ENCODE measurements at regions not wholly inside any gene's neighbourhood (a gene's known extent, or its start where the extent isn't known, plus 50 kb on each side); places are given as distances from the start of the nearest gene placed in this dataset.

- Mint-ChIP-seq H3K27ac (ENCODE audit: unreplicated experiment) (no peak overlapping the region), H3K4me3 (ENCODE audit: unreplicated experiment) (no peak overlapping the region), H3K9me3 (ENCODE audit: unreplicated experiment) (peaks cover 27% of the 10 kb centered on the region), H3K27me3 (ENCODE audit: unreplicated experiment) (no peaks in the 10 kb centered on the region), H3K4me1 (ENCODE audit: unreplicated experiment) (no peaks in the 10 kb centered on the region), H3K36me3 (ENCODE audit: unreplicated experiment) (no peaks in the 10 kb centered on the region)
- no peak for TF ChIP-seq CTCF (IDR thresholded peaks at IDR 0.05)
- no peak for DNase-seq (ENCODE audit: extremely low spot score, unreplicated experiment)
These were observed 431.9 kb downstream of the ELAVL2 start for GRCh38 chr9:23394189-23394588.

DNA sequence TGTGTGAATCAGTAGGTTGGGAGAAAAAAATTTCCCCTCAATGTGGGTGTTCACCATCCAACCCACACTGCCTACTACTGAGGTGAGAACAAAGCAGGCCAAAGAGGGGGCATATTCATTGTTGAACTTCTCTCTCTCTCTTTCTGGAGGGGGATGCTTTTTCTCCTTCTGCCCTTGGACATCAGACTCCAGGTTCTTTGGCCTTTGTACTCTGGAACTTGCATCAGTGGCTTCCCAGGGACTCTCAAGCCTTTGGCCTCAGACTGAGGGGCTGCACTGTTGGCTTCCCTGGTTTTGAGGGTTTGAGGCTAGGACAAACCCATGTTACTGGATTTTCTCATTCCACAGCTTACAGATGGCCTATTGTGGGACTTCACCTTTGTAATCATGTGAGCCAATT is 417.2 kb downstream of the ELAVL2 start:
- H3K9me3 Mint-ChIP-seq (ENCODE audit: unreplicated experiment): peaks cover 4% of the 10 kb centered on the region
- H3K36me3 Mint-ChIP-seq (ENCODE audit: unreplicated experiment): no peaks in the 10 kb centered on the region
- H3K27ac Mint-ChIP-seq (ENCODE audit: unreplicated experiment): no peak overlapping the region
- no peak for TF ChIP-seq CTCF (IDR thresholded peaks at IDR 0.05)
- H3K4me3 Mint-ChIP-seq (ENCODE audit: unreplicated experiment): no peak overlapping the region
- no peaks in the 10 kb centered on the region for H3K4me1 Mint-ChIP-seq (ENCODE audit: unreplicated experiment)
- H3K27me3 Mint-ChIP-seq (ENCODE audit: unreplicated experiment): no peaks in the 10 kb centered on the region
- DNase-seq (ENCODE audit: extremely low spot score, unreplicated experiment): no peak

- Mint-ChIP-seq H3K9me3 (ENCODE audit: unreplicated experiment) (peaks cover 4% of the 10 kb centered on the region), H3K27me3 (ENCODE audit: unreplicated experiment) (no peaks in the 10 kb centered on the region), H3K4me1 (ENCODE audit: unreplicated experiment) (no peaks in the 10 kb centered on the region), H3K36me3 (ENCODE audit: unreplicated experiment) (no peaks in the 10 kb centered on the region), H3K4me3 (ENCODE audit: unreplicated experiment) (no peak overlapping the region), H3K27ac (ENCODE audit: unreplicated experiment) (no peak overlapping the region)
- no peak for TF ChIP-seq CTCF (IDR thresholded peaks at IDR 0.05)
- no peak for DNase-seq (ENCODE audit: extremely low spot score, unreplicated experiment)
These were observed 414.0 kb downstream of the ELAVL2 start for GRCh38 chr9:23412046-23412445.

- H3K4me1 Mint-ChIP-seq (ENCODE audit: unreplicated experiment): no peaks in the 10 kb centered on the region
- H3K27me3 Mint-ChIP-seq (ENCODE audit: unreplicated experiment): no peaks in the 10 kb centered on the region
- peaks cover 4% of the 10 kb centered on the region for H3K9me3 Mint-ChIP-seq (ENCODE audit: unreplicated experiment)
- no peak for DNase-seq (ENCODE audit: extremely low spot score, unreplicated experiment)
- TF ChIP-seq CTCF (IDR thresholded peaks at IDR 0.05): no peak
- no peak overlapping the region for H3K4me3 Mint-ChIP-seq (ENCODE audit: unreplicated experiment)
- no peaks in the 10 kb centered on the region for H3K36me3 Mint-ChIP-seq (ENCODE audit: unreplicated experiment)
- H3K27ac Mint-ChIP-seq (ENCODE audit: unreplicated experiment): no peak overlapping the region
These were observed 413.6 kb downstream of the ELAVL2 start for GRCh38 chr9:23412458-23412857.

DNA sequence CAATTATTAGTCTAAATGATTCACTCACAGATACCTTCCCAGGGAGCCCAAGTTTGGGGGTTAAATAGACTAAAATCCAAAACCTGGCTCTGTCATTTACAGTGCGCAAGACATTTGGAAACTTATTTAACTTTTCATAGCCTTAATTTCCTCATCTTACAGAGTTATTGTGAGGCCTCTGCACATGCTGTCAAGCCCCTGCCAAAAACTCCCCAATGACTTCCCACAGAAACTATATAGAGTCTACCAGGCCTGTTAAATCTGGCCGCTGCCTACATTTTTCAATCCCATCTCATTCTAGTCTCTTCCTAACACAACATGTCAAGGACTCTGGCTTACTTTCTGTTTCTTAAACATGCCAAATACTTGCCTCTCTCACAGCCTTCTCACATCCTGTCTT is 412.5 kb downstream of the ELAVL2 start:
- no peak overlapping the region for H3K4me3 Mint-ChIP-seq (ENCODE audit: unreplicated experiment)
- peaks cover 4% of the 10 kb centered on the region for H3K9me3 Mint-ChIP-seq (ENCODE audit: unreplicated experiment)
- no peaks in the 10 kb centered on the region for H3K27me3 Mint-ChIP-seq (ENCODE audit: unreplicated experiment)
- H3K27ac Mint-ChIP-seq (ENCODE audit: unreplicated experiment): no peak overlapping the region
- H3K4me1 Mint-ChIP-seq (ENCODE audit: unreplicated experiment): no peaks in the 10 kb centered on the region
- DNase-seq (ENCODE audit: extremely low spot score, unreplicated experiment): no peak
- no peak for TF ChIP-seq CTCF (IDR thresholded peaks at IDR 0.05)
- no peaks in the 10 kb centered on the region for H3K36me3 Mint-ChIP-seq (ENCODE audit: unreplicated experiment)

Measured in osteocyte (in vitro differentiated cells).